OCI-LY1 (cell line): ENCODE measurements at regions not wholly inside any gene's neighbourhood (a gene's known extent, or its start where the extent isn't known, plus 50 kb on each side); places are given as distances from the start of the nearest gene placed in this dataset.

Experiments used
- CTCF ChIP-seq: fragments of 200-600 bp; sonication (generic), shearing (Covaris generic); IDR thresholded peaks from 2 replicates; pipeline ENCODE4 v1.5.1; 2017; ENCODE audit warnings: mild to moderate bottlenecking, antibody characterized with exemption, low read length, moderate library complexity, mixed read lengths
- EZH2 ChIP-seq: fragments of 200-600 bp; sonication (generic), shearing (Covaris generic); IDR thresholded peaks from 2 replicates; pipeline ENCODE4 v1.8.0; 2017; ENCODE audit warnings: borderline replicate concordance, mixed run types, mild to moderate bottlenecking, antibody characterized with exemption, low read length, moderate library complexity, mixed read lengths

- TF ChIP-seq CTCF (no peak), EZH2 (no peak)
Measured at GRCh38 chr2:6580982-6581381, 284.7 kb downstream of the CMPK2 start.
